ENCODE measurements at regions not wholly inside any gene's neighbourhood (a gene's known extent, or its start where the extent isn't known, plus 50 kb on each side); places are given as distances from the start of the nearest gene placed in this dataset.
"Not testable (repeated sequence)": the region's sequence is repeated elsewhere in the genome, so short reads cannot be mapped to it uniquely, and the experiment has no call there.

GRCh38 chr3:95832146-95832545 lies 982.2 kb upstream of the EPHA6 start:
- H3K4me1 ChIP-seq: no peaks in the 10 kb centered on the region
- H3K36me3 ChIP-seq: no peaks in the 10 kb centered on the region
- no peaks in the 10 kb centered on the region for H3K27me3 ChIP-seq
- H3K4me3 ChIP-seq (ENCODE audit: low read depth, low read length): no peak overlapping the region
- no peaks in the 10 kb centered on the region for H3K9me3 ChIP-seq
- DNase-seq: no peak
- TF ChIP-seq CTCF (IDR thresholded peaks at IDR 0.05; ENCODE audit: low read depth, low read length): no peak

- H3K4me1 ChIP-seq; H3K36me3 ChIP-seq; H3K4me3 ChIP-seq (ENCODE audit: low read depth, low read length); H3K9me3 ChIP-seq; H3K27me3 ChIP-seq; DNase-seq: not testable (repeated sequence)
These were observed 953.8 kb upstream of the EPHA6 start for GRCh38 chr3:95860628-95861027.

GRCh38 chr3:95883801-95884200 lies 930.6 kb upstream of the EPHA6 start:
- TF ChIP-seq CTCF (IDR thresholded peaks at IDR 0.05; ENCODE audit: low read depth, low read length): no peak
- H3K4me1 ChIP-seq: no peaks in the 10 kb centered on the region
- H3K36me3 ChIP-seq: no peaks in the 10 kb centered on the region
- H3K9me3 ChIP-seq: no peaks in the 10 kb centered on the region
- H3K4me3 ChIP-seq (ENCODE audit: low read depth, low read length): no peak overlapping the region
- no peaks in the 10 kb centered on the region for H3K27me3 ChIP-seq
- no peak for DNase-seq

GRCh38 chr3:95886616-95887015 lies 927.8 kb upstream of the EPHA6 start:
- no peak for TF ChIP-seq CTCF (IDR thresholded peaks at IDR 0.05; ENCODE audit: low read depth, low read length)

DNA sequence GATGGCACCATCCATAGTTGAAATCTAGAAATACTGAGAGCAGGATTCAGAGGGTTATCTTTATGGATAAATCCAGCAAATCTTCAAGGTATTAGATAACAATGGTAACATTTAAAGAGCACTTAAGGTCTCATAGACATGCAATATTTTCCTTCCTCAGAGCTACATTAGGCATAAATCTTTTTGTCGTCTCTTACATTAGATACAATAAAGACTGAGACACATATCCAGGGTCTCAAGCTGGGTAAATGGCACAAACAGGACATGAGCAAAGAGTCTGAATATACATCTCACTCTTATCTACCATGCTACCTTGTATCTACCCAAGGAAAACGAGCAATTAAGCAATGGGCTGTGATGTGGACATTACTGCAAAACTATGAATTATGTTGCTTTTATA lies 927.3 kb upstream of the EPHA6 start:
- no peak for DNase-seq
- Histone ChIP-seq H3K4me1 (no peaks in the 10 kb centered on the region), H3K4me3 (ENCODE audit: low read depth, low read length) (no peak overlapping the region), H3K9me3 (no peaks in the 10 kb centered on the region), H3K36me3 (no peaks in the 10 kb centered on the region), H3K27me3 (no peaks in the 10 kb centered on the region)
- TF ChIP-seq CTCF (IDR thresholded peaks at IDR 0.05; ENCODE audit: low read depth, low read length): no peak

More at GRCh38 chr3:95886616-95887015, 927.8 kb upstream of the EPHA6 start:
- Histone ChIP-seq H3K4me3 (ENCODE audit: low read depth, low read length) (no peak overlapping the region), H3K9me3 (no peaks in the 10 kb centered on the region), H3K36me3 (no peaks in the 10 kb centered on the region), H3K27me3 (no peaks in the 10 kb centered on the region), H3K4me1 (no peaks in the 10 kb centered on the region)
- DNase-seq: no peak

DNA sequence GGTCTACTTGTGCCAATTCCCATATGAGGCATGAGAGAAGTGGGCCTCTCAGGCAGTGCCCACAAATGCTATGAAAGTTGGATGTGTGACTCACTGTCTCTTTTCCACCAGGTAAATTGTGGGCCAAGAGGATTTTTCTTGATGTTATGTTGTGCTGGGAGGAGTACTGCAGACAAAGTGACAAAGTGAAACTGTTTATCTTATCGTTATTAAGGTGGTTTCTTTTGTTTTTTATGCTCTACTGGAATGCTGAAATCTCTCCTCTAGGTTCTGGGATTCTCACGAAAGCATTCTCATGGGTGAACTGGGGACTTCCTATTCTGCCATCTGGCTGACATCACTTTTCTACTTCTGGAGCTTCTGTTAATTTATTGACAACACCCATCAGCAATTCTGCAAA lies 919.6 kb upstream of the EPHA6 start:
- TF ChIP-seq CTCF (IDR thresholded peaks at IDR 0.05; ENCODE audit: low read depth, low read length): no peak
- no peak for DNase-seq

DNA sequence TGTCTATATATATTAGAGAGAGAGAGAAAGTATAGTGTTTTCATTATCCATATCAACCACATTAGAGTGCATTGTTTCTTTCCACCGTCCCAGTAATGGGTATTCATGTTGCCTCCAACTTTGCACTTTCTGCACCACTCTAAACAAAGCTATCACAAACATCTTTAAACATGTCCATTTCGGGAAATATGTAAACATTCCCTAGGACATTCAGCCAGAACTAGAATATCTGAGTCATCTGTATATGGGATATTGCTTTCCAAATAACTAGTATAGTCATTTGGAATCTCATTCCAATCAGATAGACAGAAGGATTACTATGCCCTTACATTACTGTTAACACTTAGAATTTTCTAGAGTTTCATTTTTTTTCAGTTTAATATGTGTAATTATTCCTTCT lies 914.9 kb upstream of the EPHA6 start:
- TF ChIP-seq CTCF (IDR thresholded peaks at IDR 0.05; ENCODE audit: low read depth, low read length): no peak
- Histone ChIP-seq H3K4me1 (no peaks in the 10 kb centered on the region), H3K27me3 (no peaks in the 10 kb centered on the region), H3K4me3 (ENCODE audit: low read depth, low read length) (no peak overlapping the region), H3K9me3 (no peaks in the 10 kb centered on the region), H3K36me3 (no peaks in the 10 kb centered on the region)
- no peak for DNase-seq

More for the DNA sequence above, 919.6 kb upstream of the EPHA6 start:
- H3K36me3 ChIP-seq: no peaks in the 10 kb centered on the region
- H3K4me3 ChIP-seq (ENCODE audit: low read depth, low read length): no peak overlapping the region
- no peaks in the 10 kb centered on the region for H3K4me1 ChIP-seq
- H3K27me3 ChIP-seq: no peaks in the 10 kb centered on the region
- no peaks in the 10 kb centered on the region for H3K9me3 ChIP-seq
